Brain microvascular endothelial cell (primary cell): ENCODE measurements at regions not wholly inside any gene's neighbourhood (a gene's known extent, or its start where the extent isn't known, plus 50 kb on each side); places are given as distances from the start of the nearest gene placed in this dataset.

Experiments used
- DNase-seq: peaks from one replicate; pipeline ENCODE4 v3.0.0-alpha.2; 2020
- H3K27ac ChIP-seq: fragments of 250-450 bp; sonication (Bioruptor Pico); 2 replicates; pipeline ENCODE4 v1.5.1; 2020; ENCODE audit warnings: mild to moderate bottlenecking, moderate library complexity
- H3K27me3 ChIP-seq: fragments of 250-450 bp; sonication (Bioruptor Pico); replicated peaks from 2 replicates; pipeline ENCODE4 v1.5.1; 2020; ENCODE audit warnings: mild to moderate bottlenecking
- H3K36me3 ChIP-seq: fragments of 250-450 bp; sonication (Bioruptor Pico); replicated peaks from 2 replicates; pipeline ENCODE4 v1.5.1; 2020; ENCODE audit warnings: mild to moderate bottlenecking
- H3K4me3 ChIP-seq: 2 replicates; pipeline ENCODE4 v1.5.1; 2011; ENCODE audit warnings: low read depth, mild to moderate bottlenecking, control low read depth, low read length, moderate library complexity
- in situ Hi-C: cut with HindIII; loops from 2 replicates; pipeline ENCODE4 v1.10.0; 2017; ENCODE audit warnings: low sequenced_read_pairs, low pct_ligation_motif_present
- TF ChIP-seq, protein P1 (sequence below): IDR thresholded peaks from 2 replicates; pipeline ENCODE4 v1.5.1; 2011; ENCODE audit warnings: low read depth, mild to moderate bottlenecking, moderate library complexity, low read length, control low read depth, inconsistent platforms; ENCODE audit errors: missing control alignments

DNA sequence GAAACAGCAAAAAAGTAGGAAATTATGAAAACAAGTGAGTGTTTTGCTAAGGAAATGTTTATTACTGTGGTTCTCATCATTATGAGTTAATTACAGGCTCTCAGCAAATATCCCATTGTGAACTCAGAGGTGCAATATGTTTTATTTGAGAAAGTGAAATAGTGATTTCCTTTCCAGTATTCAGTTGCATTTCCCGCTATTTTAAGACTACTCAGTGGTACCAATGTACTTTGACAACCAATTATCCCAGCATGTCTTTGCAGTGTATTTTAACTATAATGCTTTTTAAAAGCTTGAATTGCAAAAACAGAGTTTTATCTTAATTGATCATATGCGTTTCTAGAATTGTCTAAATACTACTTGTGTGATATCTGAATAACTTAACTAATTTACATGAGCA lies 383.8 kb upstream of the TENM3 start:
- H3K36me3 ChIP-seq, result no peaks in the 10 kb centered on the region
- no peaks in the 10 kb centered on the region for H3K27me3 ChIP-seq
- TF ChIP-seq, protein P1, sequence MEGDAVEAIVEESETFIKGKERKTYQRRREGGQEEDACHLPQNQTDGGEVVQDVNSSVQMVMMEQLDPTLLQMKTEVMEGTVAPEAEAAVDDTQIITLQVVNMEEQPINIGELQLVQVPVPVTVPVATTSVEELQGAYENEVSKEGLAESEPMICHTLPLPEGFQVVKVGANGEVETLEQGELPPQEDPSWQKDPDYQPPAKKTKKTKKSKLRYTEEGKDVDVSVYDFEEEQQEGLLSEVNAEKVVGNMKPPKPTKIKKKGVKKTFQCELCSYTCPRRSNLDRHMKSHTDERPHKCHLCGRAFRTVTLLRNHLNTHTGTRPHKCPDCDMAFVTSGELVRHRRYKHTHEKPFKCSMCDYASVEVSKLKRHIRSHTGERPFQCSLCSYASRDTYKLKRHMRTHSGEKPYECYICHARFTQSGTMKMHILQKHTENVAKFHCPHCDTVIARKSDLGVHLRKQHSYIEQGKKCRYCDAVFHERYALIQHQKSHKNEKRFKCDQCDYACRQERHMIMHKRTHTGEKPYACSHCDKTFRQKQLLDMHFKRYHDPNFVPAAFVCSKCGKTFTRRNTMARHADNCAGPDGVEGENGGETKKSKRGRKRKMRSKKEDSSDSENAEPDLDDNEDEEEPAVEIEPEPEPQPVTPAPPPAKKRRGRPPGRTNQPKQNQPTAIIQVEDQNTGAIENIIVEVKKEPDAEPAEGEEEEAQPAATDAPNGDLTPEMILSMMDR, result no peak
- DNase-seq, result no peak
- in situ Hi-C loops, result no loop called here
- H3K4me3 ChIP-seq, result no peak overlapping the region
- no peak overlapping the region for H3K27ac ChIP-seq

DNA sequence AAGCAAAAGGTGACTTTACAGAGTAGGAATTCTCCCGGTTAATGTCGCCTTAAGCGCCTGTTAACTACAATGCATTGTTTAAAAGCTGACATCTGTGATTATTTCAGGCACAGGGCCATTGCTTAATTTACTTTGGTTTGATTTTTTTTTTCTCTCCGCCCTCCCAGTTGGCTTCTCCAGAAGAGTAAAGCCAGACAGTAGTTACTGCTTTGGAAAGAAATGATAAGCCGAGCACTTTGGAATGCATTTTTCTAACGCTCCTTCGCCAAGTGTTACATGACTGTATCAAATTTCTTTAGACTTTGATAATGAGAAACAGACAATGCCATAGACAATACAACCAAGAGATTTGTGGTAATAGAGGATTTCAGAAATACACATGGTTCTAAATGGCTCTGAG lies 383.0 kb upstream of the TENM3 start:
- TF ChIP-seq, protein P1, result no peak
- DNase-seq, result no peak
- no peaks in the 10 kb centered on the region for H3K36me3 ChIP-seq
- H3K27me3 ChIP-seq, result no peaks in the 10 kb centered on the region
- in situ Hi-C loops, result no loop called here
- H3K27ac ChIP-seq, result no peak overlapping the region
- no peak overlapping the region for H3K4me3 ChIP-seq

DNA sequence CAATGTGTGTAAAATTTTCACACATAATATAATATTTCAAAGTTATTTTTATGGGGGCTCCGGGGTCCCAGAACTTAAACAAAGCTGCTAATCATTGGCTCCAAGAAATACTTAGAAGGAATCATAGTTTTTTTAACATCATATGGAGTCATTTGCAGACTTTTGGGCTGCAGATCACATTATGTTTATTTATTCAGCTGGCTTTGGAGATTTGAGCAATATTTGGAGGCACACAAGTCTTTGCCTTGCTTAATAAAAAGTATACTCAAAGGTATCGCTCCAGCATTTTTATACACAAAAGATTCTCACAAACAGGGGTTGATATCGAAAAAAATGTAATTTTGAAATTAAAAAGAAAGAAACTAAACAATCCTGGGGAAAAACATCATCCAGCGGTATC lies 382.5 kb upstream of the TENM3 start:
- no peak for DNase-seq
- Histone ChIP-seq H3K27ac (no peak overlapping the region), H3K27me3 (no peaks in the 10 kb centered on the region), H3K4me3 (no peak overlapping the region), H3K36me3 (no peaks in the 10 kb centered on the region)
- in situ Hi-C loops, result no loop called here
- TF ChIP-seq, protein P1, result no peak

DNA sequence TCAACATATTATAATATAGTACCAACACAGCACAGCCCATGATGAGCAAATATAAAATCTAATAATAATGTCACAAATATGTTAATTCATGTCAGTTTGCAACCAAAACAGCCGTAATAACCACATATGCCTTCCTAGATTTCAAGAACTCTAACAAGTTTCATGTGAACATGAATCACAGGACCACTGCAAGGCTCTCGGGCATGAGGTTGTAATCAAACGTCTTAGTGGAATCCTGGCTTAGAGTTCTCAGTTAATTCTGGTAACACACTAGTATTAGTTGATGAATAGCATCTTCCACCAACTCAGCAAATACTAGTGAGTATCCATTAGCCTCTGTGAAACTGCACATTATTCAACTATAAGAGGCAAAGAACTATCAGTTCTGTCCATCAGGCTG lies 379.3 kb upstream of the TENM3 start:
- no peak overlapping the region for H3K27ac ChIP-seq
- H3K27me3 ChIP-seq, result no peaks in the 10 kb centered on the region
- no peaks in the 10 kb centered on the region for H3K36me3 ChIP-seq
- H3K4me3 ChIP-seq, result no peak overlapping the region
- TF ChIP-seq, protein P1, result no peak
- in situ Hi-C loops, result no loop called here
- DNase-seq, result no peak

DNA sequence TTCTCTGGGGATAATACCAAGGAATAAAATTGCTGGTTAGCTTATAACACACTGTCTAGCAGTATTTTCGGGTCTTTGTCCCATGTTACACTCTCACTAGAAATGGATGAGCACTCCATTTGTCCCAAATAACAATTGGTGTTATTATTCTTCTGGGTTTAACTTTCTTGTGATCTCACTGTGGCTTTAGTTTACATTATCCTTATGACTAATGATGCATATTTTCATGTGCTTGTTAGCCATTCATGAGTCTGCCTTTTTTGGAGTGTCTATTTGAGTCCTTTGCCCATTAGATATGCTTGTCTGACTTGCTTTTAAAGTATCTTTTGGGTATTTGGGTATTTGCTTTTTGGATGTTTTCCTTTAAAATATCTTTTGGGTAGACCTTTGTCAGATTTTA lies 372.9 kb upstream of the TENM3 start:
- no peaks in the 10 kb centered on the region for H3K27me3 ChIP-seq
- no peak overlapping the region for H3K27ac ChIP-seq
- H3K36me3 ChIP-seq, result no peaks in the 10 kb centered on the region
- no peak for DNase-seq
- no peak overlapping the region for H3K4me3 ChIP-seq
- in situ Hi-C loops, result no loop called here
- TF ChIP-seq, protein P1, result no peak

DNA sequence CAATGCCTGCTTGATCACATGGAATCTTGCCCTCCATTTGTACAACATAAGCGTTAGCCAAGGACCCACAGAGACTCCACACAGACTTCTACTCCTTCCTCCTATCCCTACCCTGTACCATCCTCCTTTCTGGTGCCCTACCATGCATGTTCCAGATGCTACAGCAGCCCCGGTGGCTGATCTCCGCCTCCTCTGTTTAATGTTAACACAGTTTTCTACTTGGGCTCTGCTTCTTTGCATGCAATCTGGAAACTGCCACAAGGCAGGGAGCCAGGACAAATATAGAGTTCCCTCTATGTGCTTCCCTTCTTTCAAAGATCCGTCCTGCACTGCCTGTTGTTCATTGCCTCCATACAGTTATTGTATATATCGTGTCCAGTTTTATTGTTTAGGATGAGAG lies 368.6 kb upstream of the TENM3 start:
- no peaks in the 10 kb centered on the region for H3K27me3 ChIP-seq
- TF ChIP-seq, protein P1, result no peak
- no peak overlapping the region for H3K4me3 ChIP-seq
- peak; percentile 21 for DNase-seq
- no peak overlapping the region for H3K27ac ChIP-seq
- in situ Hi-C loops, result no loop called here
- no peaks in the 10 kb centered on the region for H3K36me3 ChIP-seq
